ENCODE measurements at regions not wholly inside any gene's neighbourhood (a gene's known extent, or its start where the extent isn't known, plus 50 kb on each side); places are given as distances from the start of the nearest gene placed in this dataset.

- Mint-ChIP-seq H3K36me3 (ENCODE audit: low read depth) (no peaks in the 10 kb centered on the region), H3K4me3 (no peak overlapping the region), H3K9me3 (no peaks in the 10 kb centered on the region), H3K27me3 (ENCODE audit: low read depth) (peaks cover 6% of the 10 kb centered on the region), H3K27ac (no peak overlapping the region), H3K4me1 (ENCODE audit: low read depth) (peaks cover 5% of the 10 kb centered on the region)
- CTCF ChIA-PET = no interaction called here
- no peak for DNase-seq
- intact Hi-C loops (cut with micrococcal nuclease) = no loop called here
Measured at GRCh38 chr12:111171345-111171744, 197.6 kb downstream of the PHETA1 start.

- DNase-seq = no peak
- Mint-ChIP-seq H3K36me3 (ENCODE audit: low read depth) (no peaks in the 10 kb centered on the region), H3K4me1 (ENCODE audit: low read depth) (peaks cover 5% of the 10 kb centered on the region), H3K27me3 (ENCODE audit: low read depth) (peaks cover 5% of the 10 kb centered on the region), H3K27ac (no peak overlapping the region), H3K9me3 (no peaks in the 10 kb centered on the region), H3K4me3 (no peak overlapping the region)
- CTCF ChIA-PET = interaction anchor here (0.6 kb wide), 1 partner anchor 158 kb away, joined by 4 read pairs; no protein-coding TSS in a partner anchor
- intact Hi-C loops (cut with micrococcal nuclease) = no loop called here
Measured at GRCh38 chr12:111170543-111170942, 198.4 kb downstream of the PHETA1 start.

GRCh38 chr12:111169456-111169855 lies 199.4 kb downstream of the PHETA1 start:
- intact Hi-C loops (cut with micrococcal nuclease) = no loop called here
- H3K9me3 Mint-ChIP-seq = no peaks in the 10 kb centered on the region
- peaks cover 5% of the 10 kb centered on the region for H3K27me3 Mint-ChIP-seq (ENCODE audit: low read depth)
- H3K4me1 Mint-ChIP-seq (ENCODE audit: low read depth) = peaks cover 2% of the 10 kb centered on the region
- no peak for DNase-seq
- CTCF ChIA-PET = interaction anchor here (0.6 kb wide), 1 partner anchor 10 kb away, joined by 3 read pairs; no protein-coding TSS in a partner anchor
- no peak overlapping the region for H3K4me3 Mint-ChIP-seq
- H3K36me3 Mint-ChIP-seq (ENCODE audit: low read depth) = no peaks in the 10 kb centered on the region
- no peak overlapping the region for H3K27ac Mint-ChIP-seq

GRCh38 chr12:111169032-111169431 lies 199.9 kb downstream of the PHETA1 start:
- peaks cover 5% of the 10 kb centered on the region for H3K27me3 Mint-ChIP-seq (ENCODE audit: low read depth)
- intact Hi-C loops (cut with micrococcal nuclease) = no loop called here
- no peaks in the 10 kb centered on the region for H3K9me3 Mint-ChIP-seq
- no peak for DNase-seq
- H3K27ac Mint-ChIP-seq = no peak overlapping the region
- peaks cover 2% of the 10 kb centered on the region for H3K4me1 Mint-ChIP-seq (ENCODE audit: low read depth)
- no peaks in the 10 kb centered on the region for H3K36me3 Mint-ChIP-seq (ENCODE audit: low read depth)
- no peak overlapping the region for H3K4me3 Mint-ChIP-seq
- CTCF ChIA-PET = interaction anchor here (0.6 kb wide), 1 partner anchor 10 kb away, joined by 3 read pairs; no protein-coding TSS in a partner anchor

- peaks cover 3% of the 10 kb centered on the region for H3K27me3 Mint-ChIP-seq (ENCODE audit: low read depth)
- H3K27ac Mint-ChIP-seq = no peak overlapping the region
- H3K9me3 Mint-ChIP-seq = no peaks in the 10 kb centered on the region
- intact Hi-C loops (cut with micrococcal nuclease) = no loop called here
- DNase-seq = no peak
- no peak overlapping the region for H3K4me3 Mint-ChIP-seq
- CTCF ChIA-PET = no interaction called here
- H3K4me1 Mint-ChIP-seq (ENCODE audit: low read depth) = peaks cover 2% of the 10 kb centered on the region
- no peaks in the 10 kb centered on the region for H3K36me3 Mint-ChIP-seq (ENCODE audit: low read depth)
Measured at GRCh38 chr12:111168009-111168900, 200.6 kb downstream of the PHETA1 start.

- no peak for DNase-seq
- H3K27ac Mint-ChIP-seq = no peak overlapping the region
- CTCF ChIA-PET = interaction anchor here (0.7 kb wide), 1 partner anchor 17 kb away, joined by 3 read pairs; no protein-coding TSS in a partner anchor
- peaks cover 3% of the 10 kb centered on the region for H3K27me3 Mint-ChIP-seq (ENCODE audit: low read depth)
- H3K4me1 Mint-ChIP-seq (ENCODE audit: low read depth) = peaks cover 2% of the 10 kb centered on the region
- no peaks in the 10 kb centered on the region for H3K36me3 Mint-ChIP-seq (ENCODE audit: low read depth)
- intact Hi-C loops (cut with micrococcal nuclease) = no loop called here
- H3K4me3 Mint-ChIP-seq = no peak overlapping the region
- H3K9me3 Mint-ChIP-seq = no peaks in the 10 kb centered on the region
Measured at GRCh38 chr12:111166779-111167540, 201.9 kb downstream of the PHETA1 start.

GRCh38 chr12:111164833-111165525 lies 203.9 kb downstream of the PHETA1 start:
- intact Hi-C loops (cut with micrococcal nuclease) = no loop called here
- H3K4me1 Mint-ChIP-seq (ENCODE audit: low read depth) = no peaks in the 10 kb centered on the region
- H3K9me3 Mint-ChIP-seq = no peaks in the 10 kb centered on the region
- H3K36me3 Mint-ChIP-seq (ENCODE audit: low read depth) = no peaks in the 10 kb centered on the region
- no peak overlapping the region for H3K4me3 Mint-ChIP-seq
- CTCF ChIA-PET = no interaction called here
- no peak overlapping the region for H3K27ac Mint-ChIP-seq
- DNase-seq = no peak
- peaks cover 2% of the 10 kb centered on the region for H3K27me3 Mint-ChIP-seq (ENCODE audit: low read depth)

GRCh38 chr12:111163422-111163821 lies 205.5 kb downstream of the PHETA1 start:
- Mint-ChIP-seq H3K9me3 (no peaks in the 10 kb centered on the region), H3K4me1 (ENCODE audit: low read depth) (no peaks in the 10 kb centered on the region), H3K4me3 (no peak overlapping the region), H3K36me3 (ENCODE audit: low read depth) (no peaks in the 10 kb centered on the region), H3K27ac (no peak overlapping the region), H3K27me3 (ENCODE audit: low read depth) (no peaks in the 10 kb centered on the region)
- intact Hi-C loops (cut with micrococcal nuclease) = no loop called here
- no peak for DNase-seq
- CTCF ChIA-PET = no interaction called here

- DNase-seq = no peak
- no peaks in the 10 kb centered on the region for H3K9me3 Mint-ChIP-seq
- no peak overlapping the region for H3K4me3 Mint-ChIP-seq
- H3K4me1 Mint-ChIP-seq (ENCODE audit: low read depth) = no peaks in the 10 kb centered on the region
- no peaks in the 10 kb centered on the region for H3K36me3 Mint-ChIP-seq (ENCODE audit: low read depth)
- intact Hi-C loops (cut with micrococcal nuclease) = no loop called here
- CTCF ChIA-PET = interaction anchor here (0.8 kb wide), 1 partner anchor 107 kb away, joined by 3 read pairs; no protein-coding TSS in a partner anchor
- no peak overlapping the region for H3K27ac Mint-ChIP-seq
- no peaks in the 10 kb centered on the region for H3K27me3 Mint-ChIP-seq (ENCODE audit: low read depth)
Measured at GRCh38 chr12:111161898-111162297, 207.0 kb downstream of the PHETA1 start.

GRCh38 chr12:111160350-111161241 lies 208.3 kb downstream of the PHETA1 start:
- no peaks in the 10 kb centered on the region for H3K27me3 Mint-ChIP-seq (ENCODE audit: low read depth)
- intact Hi-C loops (cut with micrococcal nuclease) = no loop called here
- H3K36me3 Mint-ChIP-seq (ENCODE audit: low read depth) = no peaks in the 10 kb centered on the region
- CTCF ChIA-PET = no interaction called here
- H3K9me3 Mint-ChIP-seq = no peaks in the 10 kb centered on the region
- H3K4me3 Mint-ChIP-seq = no peak overlapping the region
- DNase-seq = no peak
- H3K27ac Mint-ChIP-seq = no peak overlapping the region
- no peaks in the 10 kb centered on the region for H3K4me1 Mint-ChIP-seq (ENCODE audit: low read depth)

- intact Hi-C loops (cut with micrococcal nuclease) = no loop called here
- Mint-ChIP-seq H3K27me3 (ENCODE audit: low read depth) (peaks cover 4% of the 10 kb centered on the region), H3K36me3 (ENCODE audit: low read depth) (no peaks in the 10 kb centered on the region), H3K4me1 (ENCODE audit: low read depth) (no peaks in the 10 kb centered on the region), H3K27ac (no peak overlapping the region), H3K4me3 (no peak overlapping the region), H3K9me3 (no peaks in the 10 kb centered on the region)
- CTCF ChIA-PET = interaction anchor here (0.5 to 0.9 kb wide), 4 partner anchors 10 to 173 kb away, joined by 3 to 4 read pairs (median 3); no protein-coding TSS in a partner anchor
- DNase-seq = no peak
Measured at GRCh38 chr12:111158992-111159391, 209.9 kb downstream of the PHETA1 start.

Data from activated naive CD4-positive, alpha-beta T cell treated with anti-CD3 and anti-CD28 coated beads for 36 hours (primary cell).